ENCODE measurements at regions not wholly inside any gene's neighbourhood (a gene's known extent, or its start where the extent isn't known, plus 50 kb on each side); places are given as distances from the start of the nearest gene placed in this dataset.

DNA sequence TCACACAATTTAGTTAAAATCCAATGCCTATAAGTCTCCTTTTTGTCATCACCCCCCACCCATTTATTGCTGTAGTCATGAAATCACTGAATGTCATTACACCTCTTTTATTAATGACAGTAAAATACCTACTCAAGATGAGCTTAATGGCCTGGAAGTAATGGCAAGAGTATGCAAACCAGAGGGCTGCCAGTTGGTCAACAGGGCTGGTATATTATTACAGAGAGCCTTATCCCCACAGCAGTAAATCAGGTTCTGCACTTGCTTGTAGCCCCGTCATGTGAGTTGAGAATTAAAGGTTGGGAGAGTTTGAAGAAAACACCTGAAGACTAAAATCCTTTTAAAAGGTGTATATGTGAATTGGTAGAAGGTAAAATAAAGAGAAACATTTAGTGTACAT, 372.4 kb downstream of the MAT2B start:
- Histone ChIP-seq H3K36me3 (no peaks in the 10 kb centered on the region), H3K9me3 (no peaks in the 10 kb centered on the region), H3K4me1 (no peaks in the 10 kb centered on the region), H3K27ac (no peak overlapping the region), H3K4me3 (no peak overlapping the region), H3K27me3 (no peaks in the 10 kb centered on the region)
- intact Hi-C loops (cut with DNase I; ENCODE audit: low total_unique reads), result no loop called here
- no peak for DNase-seq
- no peak for TF ChIP-seq CTCF (IDR thresholded peaks at IDR 0.05)

DNA sequence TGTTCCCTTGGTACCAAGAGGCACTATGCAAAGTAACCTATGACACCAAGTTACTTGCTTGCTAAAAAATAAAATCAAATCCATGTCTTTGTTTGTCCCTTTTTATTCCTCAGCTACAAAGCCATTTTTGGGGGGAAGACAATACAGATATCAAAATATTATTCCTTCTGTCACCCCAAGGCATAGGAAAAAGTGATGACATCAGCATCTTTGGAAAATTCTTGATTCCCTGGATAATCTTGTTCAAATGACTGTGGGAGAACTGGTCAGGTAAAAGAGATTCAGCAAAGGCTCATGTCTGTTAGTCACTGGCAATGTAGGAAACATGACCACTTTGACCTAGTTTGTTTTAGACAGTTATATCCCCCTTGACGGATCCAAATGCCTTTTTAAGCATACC, 373.1 kb downstream of the MAT2B start:
- Histone ChIP-seq H3K9me3 (no peaks in the 10 kb centered on the region), H3K4me3 (no peak overlapping the region), H3K27me3 (no peaks in the 10 kb centered on the region), H3K4me1 (no peaks in the 10 kb centered on the region), H3K27ac (no peak overlapping the region), H3K36me3 (no peaks in the 10 kb centered on the region)
- DNase-seq, result no peak
- intact Hi-C loops (cut with DNase I; ENCODE audit: low total_unique reads), result no loop called here
- no peak for TF ChIP-seq CTCF (IDR thresholded peaks at IDR 0.05)

DNA sequence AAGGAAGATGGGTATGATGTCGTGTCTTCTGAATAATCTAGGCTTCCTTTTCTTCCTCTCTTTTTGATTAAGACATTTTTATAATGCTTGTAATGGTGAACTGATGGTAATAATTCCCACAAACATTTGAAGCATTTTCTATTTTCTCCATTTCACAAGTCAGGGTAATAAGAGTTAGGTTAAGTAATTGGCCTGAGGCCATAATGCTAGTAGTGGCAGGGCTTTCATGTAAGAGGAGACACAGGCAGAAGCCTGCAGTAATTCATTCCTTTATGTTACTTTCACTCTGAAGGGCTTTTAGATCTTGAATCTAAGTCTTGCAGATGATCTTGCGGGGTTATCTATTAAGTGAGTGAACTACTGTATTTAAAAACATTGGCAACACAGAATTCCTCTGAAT, 374.9 kb downstream of the MAT2B start:
- no peak overlapping the region for H3K4me3 ChIP-seq
- DNase-seq, result no peak

GRCh38 chr5:163885117-163885516, 379.7 kb downstream of the MAT2B start:
- Histone ChIP-seq H3K27me3 (no peaks in the 10 kb centered on the region), H3K27ac (no peak overlapping the region), H3K9me3 (no peaks in the 10 kb centered on the region), H3K36me3 (no peaks in the 10 kb centered on the region), H3K4me1 (no peaks in the 10 kb centered on the region), H3K4me3 (no peak overlapping the region)
- intact Hi-C loops (cut with DNase I; ENCODE audit: low total_unique reads), result no loop called here
- TF ChIP-seq CTCF (IDR thresholded peaks at IDR 0.05), result no peak
- no peak for DNase-seq

More for the DNA sequence above, 374.9 kb downstream of the MAT2B start:
- TF ChIP-seq CTCF (IDR thresholded peaks at IDR 0.05), result no peak
- intact Hi-C loops (cut with DNase I; ENCODE audit: low total_unique reads), result no loop called here
- H3K27me3 ChIP-seq, result no peaks in the 10 kb centered on the region
- no peaks in the 10 kb centered on the region for H3K36me3 ChIP-seq
- no peaks in the 10 kb centered on the region for H3K4me1 ChIP-seq
- H3K27ac ChIP-seq, result no peak overlapping the region
- H3K9me3 ChIP-seq, result no peaks in the 10 kb centered on the region

DNA sequence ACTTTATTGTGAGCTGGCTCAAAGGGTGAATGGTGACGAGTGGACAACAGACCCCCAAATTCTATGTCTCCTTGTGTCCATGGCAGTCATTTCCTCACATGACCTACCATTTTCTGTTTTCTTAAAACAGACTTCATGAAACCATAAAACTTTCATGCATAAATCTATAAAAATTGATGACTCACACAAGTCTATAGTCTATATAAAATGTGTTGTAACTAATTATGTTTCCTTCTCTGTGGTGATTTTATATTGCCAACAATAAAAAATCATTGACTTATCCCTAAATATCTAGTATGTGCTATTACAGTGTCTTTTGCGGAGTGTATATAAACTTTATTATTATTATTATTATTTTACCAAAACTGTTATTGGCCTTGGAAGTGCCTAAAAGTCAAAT, 382.4 kb downstream of the MAT2B start:
- Histone ChIP-seq H3K4me1 (no peaks in the 10 kb centered on the region), H3K4me3 (no peak overlapping the region), H3K9me3 (no peaks in the 10 kb centered on the region), H3K27me3 (no peaks in the 10 kb centered on the region), H3K27ac (no peak overlapping the region), H3K36me3 (no peaks in the 10 kb centered on the region)
- no peak for DNase-seq
- TF ChIP-seq CTCF (IDR thresholded peaks at IDR 0.05), result no peak
- intact Hi-C loops (cut with DNase I; ENCODE audit: low total_unique reads), result no loop called here

GRCh38 chr5:163888366-163888765, 382.9 kb downstream of the MAT2B start:
- TF ChIP-seq CTCF (IDR thresholded peaks at IDR 0.05), result no peak
- H3K4me3 ChIP-seq, result no peak overlapping the region
- H3K9me3 ChIP-seq, result no peaks in the 10 kb centered on the region
- no peak overlapping the region for H3K27ac ChIP-seq
- no peaks in the 10 kb centered on the region for H3K27me3 ChIP-seq
- no peak for DNase-seq
- no peaks in the 10 kb centered on the region for H3K4me1 ChIP-seq
- no peaks in the 10 kb centered on the region for H3K36me3 ChIP-seq
- intact Hi-C loops (cut with DNase I; ENCODE audit: low total_unique reads), result no loop called here

Measured in tibial artery (tissue), 4 donors.